ENCODE measurements at regions not wholly inside any gene's neighbourhood (a gene's known extent, or its start where the extent isn't known, plus 50 kb on each side); places are given as distances from the start of the nearest gene placed in this dataset.
A peak's percentile ranks its signal among the peaks of the same experiment; 100 is the strongest.
"Not testable (repeated sequence)": the region's sequence is repeated elsewhere in the genome, so short reads cannot be mapped to it uniquely, and the experiment has no call there.

DNA sequence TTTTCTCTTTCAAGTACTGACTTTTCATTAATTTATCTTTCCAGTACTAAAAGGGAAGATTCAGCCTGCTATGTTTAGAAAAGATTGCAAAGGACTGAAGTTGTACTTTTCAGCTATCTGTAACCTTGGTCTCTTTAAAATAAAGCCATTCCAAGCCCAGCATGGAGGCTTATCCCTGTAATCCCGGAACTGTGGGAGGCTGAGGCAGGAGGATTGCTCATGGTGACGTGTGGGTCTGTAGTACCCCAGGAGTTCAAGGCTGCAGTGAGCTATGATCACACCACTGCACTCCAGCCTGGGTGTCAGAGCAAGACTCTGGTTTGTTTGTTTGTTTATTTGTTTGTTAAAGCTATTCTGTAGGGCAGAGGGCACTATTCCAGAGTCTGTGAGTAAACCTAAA lies 50.6 kb upstream of the TMEM170B start:
- DNase-seq (ENCODE audit: low spot score): peak; percentile 14

DNA sequence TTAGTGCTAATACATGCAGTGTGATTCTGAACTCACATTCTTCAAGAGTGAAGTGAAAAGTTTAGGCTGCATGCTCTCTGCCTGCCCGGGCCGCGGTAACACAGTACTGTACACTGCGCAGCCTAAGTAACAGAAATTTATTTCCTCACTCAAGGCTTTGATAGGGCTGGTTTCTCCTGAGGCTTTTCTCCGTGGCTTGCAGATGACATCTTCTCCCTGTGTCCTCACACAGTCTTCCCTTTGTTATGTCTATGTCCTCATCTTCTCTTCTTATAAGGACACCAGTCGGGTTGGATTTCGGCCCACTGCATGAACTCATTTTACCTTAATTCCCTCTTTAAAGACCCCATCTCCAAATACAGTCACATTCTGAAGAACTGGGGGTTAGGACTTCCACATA lies 51.1 kb upstream of the TMEM170B start:
- no peak for DNase-seq (ENCODE audit: low spot score)

DNA sequence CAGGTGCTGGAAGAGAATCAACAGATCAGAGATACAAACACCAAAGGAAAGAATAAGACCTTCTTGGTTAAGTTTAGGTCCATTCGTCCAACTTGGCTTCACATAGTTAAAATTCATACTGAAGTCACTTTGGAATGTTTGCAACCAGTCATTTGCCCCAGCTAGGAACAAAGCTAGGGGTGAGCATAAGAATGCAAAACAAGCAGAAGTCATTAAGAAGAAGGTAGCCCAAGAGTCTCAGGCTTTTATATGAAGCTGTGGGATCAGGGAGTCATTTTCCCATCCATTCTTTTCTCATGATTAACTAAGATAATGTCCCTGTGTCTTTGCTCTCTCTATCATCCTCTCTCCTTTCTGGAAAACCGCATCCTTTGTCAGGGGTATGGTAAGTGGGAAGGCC lies 51.5 kb upstream of the TMEM170B start:
- no peak for DNase-seq (ENCODE audit: low spot score)

DNA sequence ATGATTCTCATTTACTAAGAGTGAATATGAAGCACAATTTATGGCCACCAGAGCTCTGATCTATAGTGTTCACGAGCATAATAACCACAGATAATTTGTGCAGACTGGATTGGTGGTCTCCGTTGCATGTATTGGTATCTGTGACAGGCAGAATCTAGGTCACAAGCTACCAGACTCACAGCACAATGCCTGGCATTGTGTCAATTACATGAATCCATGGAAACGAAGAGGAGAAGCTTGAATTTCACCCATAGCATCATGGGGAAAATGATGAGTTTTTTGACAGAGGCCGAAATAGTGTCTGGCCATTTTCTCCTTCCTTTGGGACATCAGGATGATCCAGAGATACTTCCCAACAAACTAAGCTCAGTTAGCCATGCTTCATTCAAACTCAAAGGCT lies 52.3 kb upstream of the TMEM170B start:
- no peak for DNase-seq (ENCODE audit: low spot score)

DNA sequence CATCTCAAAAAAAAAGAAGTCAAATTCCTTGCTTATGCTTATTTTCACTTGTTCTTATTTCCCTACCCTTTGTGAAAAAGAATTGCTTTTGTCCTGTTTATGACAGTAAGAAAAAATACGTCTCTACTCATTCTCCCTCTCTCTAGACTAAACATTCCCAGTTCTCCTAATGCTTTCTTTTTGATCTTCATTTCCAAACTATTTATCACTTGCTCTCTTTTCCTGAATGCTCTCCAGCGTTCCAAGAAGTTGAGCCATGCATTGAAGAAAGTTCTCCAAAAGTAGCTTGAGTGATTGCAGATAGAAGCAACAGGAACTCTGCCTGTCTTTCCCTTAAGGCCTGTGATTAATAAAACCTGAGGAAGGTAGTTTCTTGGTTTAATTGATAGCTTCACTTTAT lies 53.1 kb upstream of the TMEM170B start:
- peak; percentile 22 for DNase-seq (ENCODE audit: low spot score)

DNA sequence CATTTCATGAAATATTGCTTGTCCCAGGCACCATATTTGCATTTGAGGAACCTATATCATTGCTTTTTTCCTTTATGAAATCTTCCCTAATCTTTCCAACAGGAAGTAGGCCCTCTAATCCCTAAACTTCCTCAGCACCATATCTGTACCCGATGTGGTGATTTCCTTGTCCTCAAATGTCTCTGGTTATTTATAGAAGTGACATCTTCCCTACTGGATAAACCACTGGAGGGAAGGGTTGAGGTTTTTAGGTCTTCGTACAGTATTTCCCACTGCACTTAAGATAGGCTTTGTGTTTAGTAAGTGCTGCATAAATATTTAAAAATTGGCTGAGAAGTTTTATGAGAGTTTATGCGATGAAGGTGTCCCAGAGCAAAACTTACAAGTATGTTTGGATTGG lies 54.9 kb upstream of the TMEM170B start:
- no peak for DNase-seq (ENCODE audit: low spot score)

DNA sequence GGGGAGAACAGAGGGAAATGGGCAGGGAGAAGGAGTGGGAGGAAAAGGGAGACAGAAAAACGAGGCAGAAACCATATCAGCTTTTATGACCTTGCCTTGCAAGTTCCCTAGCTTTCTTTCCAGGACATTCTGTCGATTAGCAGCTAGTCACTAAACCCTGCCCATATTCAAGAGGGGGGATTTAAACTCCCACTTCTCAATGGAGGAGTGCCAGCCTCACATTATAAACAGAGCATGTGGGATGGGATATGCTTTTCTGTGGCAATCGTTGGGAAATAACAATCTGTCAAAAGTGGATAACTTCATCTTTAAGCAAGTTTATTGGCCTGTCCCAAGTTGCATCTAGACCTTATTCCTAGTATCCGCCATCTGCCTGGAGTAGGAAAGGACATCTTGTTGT lies 57.0 kb upstream of the TMEM170B start:
- DNase-seq (ENCODE audit: low spot score): peak; percentile 17

DNA sequence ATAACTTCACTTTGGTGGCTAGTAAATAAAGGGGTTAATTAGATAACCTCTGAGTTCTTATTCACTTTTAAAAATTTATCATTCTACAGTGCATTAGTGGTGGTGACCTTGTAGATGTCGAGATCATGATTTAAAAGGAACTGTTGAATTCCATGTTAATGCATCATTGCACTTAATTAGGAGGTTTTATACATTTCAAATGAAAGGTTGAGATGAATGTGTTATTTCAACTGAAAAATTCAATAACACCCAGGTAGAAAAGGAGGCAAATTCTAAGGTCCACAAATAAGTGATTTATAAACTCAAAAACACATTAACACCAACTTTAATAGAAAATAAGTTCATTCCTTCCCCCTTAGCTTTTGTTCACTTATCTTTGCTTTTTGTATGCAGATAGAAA lies 58.3 kb upstream of the TMEM170B start:
- DNase-seq (ENCODE audit: low spot score): no peak

DNA sequence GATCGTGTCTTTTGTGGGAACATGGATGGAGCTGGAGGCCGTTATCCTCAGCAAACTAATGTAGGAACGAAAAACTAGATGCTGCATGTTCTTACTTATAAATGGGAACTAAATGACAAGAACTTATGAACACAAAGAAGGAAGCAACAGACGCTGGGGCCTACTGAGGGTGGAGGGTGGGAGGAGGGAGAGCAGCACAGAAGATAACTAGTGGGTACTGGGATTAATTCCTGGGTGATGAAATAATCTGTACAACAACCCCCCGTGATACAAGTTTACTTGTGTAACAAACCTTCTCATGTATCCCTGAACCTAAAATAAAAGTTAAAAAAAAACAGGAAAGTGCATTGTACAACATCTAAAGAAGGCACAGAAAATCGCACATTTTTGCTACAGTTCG lies 59.0 kb upstream of the TMEM170B start:
- no peak for DNase-seq (ENCODE audit: low spot score)

DNA sequence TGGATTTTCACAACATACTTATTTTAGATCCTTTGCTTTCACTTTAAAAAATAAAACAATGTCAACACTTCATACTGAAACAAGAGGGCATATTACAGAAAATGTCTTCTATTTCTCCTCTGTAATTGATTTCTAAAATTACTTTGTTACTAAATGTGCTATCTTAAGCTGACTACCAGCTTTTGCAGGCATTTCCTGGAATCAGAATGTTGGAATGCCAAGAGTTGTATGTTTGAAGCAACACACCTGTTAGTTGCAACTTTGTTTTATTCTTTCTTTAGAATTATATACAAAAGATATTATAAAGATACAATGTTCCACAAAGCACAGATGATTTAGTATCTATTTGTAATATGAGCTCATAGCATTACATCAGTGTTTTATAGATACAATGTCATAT lies 62.5 kb upstream of the TMEM170B start:
- no peak for DNase-seq (ENCODE audit: low spot score)

DNA sequence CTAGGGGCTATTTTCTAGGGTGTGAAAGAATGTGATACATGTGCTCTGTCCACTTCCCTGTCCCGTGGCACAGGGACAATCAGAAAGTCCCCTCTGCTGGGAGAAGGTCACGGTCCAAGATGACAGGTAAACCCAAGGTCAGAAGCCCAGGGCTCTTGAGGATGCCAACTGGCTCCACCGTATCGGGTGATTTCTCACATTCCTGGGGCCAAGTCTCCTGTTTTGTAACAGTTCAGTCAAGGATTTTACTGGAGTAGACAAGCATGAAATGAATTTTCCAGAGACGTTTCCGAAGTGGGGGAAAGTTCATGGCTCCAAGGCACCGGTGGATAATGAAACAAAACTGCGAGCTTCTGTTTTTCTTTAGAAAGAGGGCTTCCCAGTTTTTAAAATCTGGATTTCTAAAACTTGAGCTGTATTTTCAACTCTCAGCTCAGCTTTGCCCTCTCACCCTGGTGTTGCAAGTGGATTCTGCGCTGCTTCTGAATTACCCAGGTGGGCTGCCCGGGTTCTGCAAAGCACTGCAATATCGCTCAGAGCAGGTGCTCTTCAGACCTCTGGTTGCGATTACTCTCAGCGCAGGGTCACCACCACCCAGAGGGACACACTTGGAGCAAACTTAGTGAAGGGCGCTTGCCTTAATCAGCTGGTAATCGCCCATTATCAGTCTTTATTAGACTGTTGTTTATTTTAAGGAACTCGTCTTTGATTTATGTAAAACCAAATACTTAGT lies 64.4 kb upstream of the TMEM170B start:
- peak; percentile 43 for DNase-seq (ENCODE audit: low spot score)

DNA sequence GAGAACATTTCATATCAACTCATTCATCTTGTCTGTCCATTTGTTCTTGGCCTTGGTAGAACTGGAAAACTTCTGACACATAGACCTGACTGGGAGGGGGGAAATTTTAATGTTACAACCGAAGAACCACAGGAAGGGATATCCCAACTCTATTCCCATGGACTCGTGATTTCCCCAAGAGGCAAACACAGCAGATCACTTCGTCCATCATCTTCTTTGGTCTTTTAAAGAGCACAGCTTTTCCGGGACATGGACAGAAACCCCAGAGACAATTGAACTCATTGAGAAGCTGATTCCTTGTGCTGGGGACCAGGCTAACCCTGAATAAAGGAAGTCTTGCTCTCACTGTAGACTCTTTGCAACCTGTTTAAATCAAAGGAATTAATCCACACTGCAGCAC lies 66.3 kb upstream of the TMEM170B start:
- no peak for DNase-seq (ENCODE audit: low spot score)

DNA sequence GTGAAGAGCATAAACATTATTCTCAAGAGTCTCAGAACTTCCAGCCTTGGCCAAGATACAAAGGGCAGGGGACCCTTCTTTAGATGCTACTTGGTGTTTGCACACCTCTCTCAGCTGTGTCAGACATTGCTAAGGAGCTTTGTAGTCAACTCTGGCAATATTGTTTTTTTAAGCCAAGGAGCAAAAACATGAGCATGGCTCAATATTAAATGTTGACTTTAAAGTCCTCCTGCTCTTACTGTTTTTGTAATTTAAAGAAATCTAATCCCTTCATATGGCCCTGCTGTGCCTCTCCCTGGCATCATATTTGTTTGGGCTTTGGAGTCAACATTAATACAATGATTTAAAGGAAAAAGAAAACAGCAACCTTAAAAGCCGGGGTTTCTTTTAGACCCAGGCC lies 67.9 kb upstream of the TMEM170B start:
- no peak for DNase-seq (ENCODE audit: low spot score)

DNA sequence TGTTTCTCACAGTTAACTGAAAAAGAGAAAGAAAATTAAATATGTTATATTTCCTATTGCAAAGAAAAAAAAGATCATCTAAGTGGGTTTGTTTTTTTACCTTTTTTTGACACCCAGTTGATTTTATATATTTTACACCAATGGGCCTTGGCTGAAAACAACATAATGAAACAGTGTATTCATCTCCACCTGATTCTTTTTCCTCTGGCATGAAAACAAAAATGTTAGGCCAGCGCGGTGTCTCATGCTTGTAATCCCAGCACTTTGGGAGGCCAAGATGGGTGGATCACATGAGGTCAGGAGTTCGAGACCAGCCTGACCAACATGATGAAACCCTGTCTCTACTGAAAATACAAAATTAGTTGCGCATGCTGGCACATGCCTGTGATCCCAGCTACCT lies 69.3 kb upstream of the TMEM170B start:
- not testable (repeated sequence) for DNase-seq (ENCODE audit: low spot score)

DNA sequence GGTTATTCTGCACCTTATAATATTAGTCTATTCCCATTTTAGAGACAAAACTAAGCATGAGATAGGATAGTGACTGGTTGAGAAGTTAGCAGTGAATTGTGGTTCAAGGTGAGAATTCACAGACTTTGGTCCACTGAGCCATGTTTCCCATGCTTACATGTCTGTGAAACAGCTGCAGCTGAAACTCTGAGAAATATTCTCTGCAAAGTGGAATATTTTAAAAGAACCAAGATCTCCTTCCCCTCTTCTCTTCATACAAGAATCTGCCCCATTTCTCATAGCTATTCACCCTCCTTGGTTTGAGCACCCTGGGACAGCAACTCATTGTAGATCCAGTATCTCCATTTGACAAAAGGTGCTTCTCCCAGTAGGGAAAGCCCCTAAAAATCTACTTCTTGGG lies 70.2 kb upstream of the TMEM170B start:
- DNase-seq (ENCODE audit: low spot score): no peak

DNA sequence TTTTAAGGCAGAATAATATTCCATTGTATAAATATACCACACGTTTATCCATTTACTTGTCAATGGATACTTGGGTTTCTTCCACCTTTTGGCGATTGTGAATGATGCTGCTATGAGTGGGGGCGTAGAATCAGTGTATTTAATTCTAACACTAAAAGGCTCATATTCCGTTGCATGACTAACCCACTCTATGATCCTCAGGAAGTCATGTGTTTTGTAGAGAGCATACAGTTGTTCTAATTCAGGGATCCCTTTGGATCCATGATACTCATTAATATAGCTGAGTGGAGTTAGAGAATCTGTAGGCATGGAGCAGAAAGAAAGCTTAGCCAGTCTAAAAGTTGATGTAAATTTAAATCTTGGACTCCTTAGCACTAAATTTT lies 74.2 kb upstream of the TMEM170B start:
- DNase-seq (ENCODE audit: low spot score): no peak

DNA sequence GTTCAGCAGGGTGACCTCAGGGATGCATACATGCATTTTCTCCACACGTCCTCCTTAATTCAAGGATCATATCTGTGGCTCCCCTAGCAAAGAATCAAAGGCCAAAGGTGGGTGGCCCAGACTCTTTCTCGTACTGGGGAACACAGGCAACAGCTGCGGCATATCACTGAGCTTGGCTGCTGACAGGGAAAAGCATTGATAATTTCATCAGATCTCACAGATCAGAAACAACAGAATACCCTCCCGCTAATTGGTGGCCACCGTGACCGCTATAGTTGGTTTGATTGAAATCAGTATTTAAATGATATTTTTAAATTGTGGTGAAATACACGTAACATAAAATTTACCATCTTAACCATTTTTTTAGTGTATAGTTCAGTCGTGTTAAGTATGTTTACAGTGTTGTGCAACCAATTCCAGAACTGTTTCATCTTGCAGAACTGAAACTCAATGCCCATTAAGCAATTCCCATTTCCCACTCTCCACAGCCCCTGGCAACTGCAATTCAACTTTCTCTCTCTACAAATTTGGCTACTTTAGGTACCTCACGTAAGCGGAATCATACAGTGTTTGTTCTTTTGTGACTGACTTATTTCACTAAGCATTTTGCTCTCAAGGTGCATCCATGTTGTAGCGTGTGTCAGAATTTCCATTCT lies 74.7 kb upstream of the TMEM170B start:
- DNase-seq (ENCODE audit: low spot score): no peak

DNA sequence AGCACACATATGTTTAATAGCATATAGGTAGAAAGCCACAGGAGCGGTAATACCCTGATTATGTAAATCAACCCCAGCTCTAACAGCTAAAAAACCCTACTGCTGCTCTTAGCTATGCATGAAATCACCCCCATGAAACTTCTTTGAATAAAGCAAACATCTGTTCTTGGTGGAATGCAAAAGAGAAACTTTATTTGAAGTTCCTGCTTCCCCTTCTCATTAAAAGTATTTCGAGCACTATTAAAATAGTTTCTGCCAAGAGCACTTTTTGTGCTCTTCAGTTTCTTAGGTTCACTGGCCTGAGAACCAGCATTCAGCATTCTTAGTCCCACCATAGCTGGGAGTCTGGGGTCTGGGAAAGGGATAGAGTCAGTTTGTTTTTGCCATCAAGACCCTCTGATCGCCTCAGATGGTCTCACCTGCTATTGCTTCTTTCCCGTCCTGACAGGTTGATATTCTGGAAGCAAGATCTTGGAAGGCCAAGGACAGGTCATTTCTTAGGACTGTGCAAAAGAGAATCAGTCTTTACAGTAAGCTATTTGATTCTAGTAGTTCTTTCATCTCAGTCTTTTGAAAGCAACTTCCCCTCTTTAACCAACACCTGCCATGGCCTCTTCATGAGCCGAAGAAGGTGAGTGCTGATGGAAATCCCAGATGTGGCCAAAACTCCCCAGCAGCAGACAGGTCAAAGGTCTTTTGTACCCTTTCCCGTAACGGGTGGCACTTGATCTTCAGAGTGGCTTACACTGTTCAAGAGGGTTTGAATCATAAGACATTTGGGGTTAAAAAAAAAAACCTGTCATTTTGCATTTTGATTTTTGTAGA lies 76.5 kb upstream of the TMEM170B start:
- DNase-seq (ENCODE audit: low spot score): no peak

DNA sequence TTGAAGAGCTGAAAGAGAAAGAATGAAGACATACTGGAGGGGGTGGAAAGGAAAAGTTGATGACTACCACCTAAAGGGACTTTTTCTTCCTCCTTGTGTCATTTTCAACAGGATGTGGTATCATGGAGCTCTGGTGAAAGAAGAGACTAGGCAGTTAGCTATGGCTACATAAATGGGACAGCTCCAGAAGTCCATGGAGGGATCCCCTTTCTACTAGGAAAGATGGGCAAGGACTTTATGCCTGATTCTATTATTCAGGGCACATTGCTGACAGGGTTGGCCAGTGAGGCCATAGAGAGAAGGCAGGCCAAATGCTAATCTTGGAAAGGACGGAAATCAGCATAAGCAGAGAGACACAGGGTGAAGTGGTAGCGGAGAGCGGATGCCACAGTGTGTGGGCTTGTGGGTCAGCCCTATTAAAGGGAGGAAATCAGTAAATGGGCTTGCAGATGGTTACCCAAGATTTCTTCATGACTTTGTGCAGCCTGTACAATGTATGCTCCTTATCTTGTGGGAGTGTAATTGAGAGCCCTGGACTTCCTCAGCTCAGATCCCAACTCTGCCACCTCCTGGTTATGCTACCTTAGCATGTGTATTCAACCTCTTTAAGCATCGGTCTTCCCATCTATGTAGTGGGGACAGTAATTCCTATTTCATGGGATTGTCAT lies 77.4 kb upstream of the TMEM170B start:
- DNase-seq (ENCODE audit: low spot score): peak; percentile 13

DNA sequence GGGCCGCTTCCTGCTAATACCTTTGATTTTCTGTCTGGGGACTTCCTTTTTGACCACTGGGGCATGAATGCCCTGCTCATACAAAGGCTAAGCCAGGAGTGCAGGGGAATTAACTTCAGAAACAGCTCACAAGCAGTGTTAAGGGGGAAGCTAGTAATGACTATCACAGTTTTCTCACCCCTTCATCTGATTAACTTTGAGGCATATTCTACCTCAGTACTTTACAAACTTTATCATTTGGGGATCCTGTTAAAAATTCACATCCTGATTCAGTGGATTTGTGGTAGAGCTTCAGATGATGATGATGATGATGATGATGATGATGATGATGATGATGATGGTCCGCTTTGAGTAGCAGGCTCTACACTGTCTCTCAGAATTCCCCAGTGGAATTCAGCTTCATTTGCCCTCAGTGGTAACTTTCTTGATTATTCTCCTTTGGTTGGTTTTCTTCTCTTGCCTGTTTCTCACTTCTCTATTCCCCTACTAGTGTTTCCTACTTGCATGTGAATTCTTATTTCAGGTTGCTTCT lies 78.4 kb upstream of the TMEM170B start:
- no peak for DNase-seq (ENCODE audit: low spot score)

DNA sequence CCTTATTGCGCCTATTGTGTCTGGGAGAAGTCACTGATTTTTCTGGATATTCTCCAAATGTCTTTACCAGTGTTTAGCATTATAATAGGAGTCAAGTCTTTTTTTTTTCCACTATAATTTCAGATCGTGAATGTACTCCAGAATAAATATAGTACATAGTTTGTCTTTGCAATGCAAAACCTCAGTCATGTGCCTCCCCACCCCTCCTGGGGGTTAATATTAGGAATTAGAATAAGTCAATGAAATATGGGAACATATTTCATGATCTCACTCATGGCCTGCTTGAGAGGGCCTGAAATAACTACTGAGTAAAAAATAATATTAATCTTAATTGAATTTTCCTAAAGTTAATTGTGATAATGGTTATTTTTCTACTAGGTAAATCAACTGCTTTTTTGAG lies 79.0 kb upstream of the TMEM170B start:
- no peak for DNase-seq (ENCODE audit: low spot score)

DNA sequence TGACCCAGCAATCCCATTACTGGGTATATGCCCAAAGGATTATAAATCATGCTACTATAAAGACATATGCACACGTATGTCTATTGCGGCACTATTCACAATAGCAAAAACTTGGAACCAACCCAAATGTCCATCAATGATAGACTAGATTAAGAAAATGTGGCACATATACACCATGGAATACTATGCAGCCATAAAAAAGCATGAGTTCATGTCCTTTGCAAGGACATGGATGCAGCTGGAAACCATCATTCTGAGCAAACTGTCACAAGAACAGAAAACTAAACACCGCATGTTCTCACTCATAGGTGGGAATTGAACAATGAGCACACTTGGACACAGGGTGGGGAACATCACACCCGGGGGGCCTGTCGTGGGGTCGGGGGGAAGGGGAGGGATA lies 80.1 kb upstream of the TMEM170B start:
- DNase-seq (ENCODE audit: low spot score): not testable (repeated sequence)

Measured in umbilical cord (tissue), 1 donor.